AG04450 (cell line): ENCODE measurements at regions not wholly inside any gene's neighbourhood (a gene's known extent, or its start where the extent isn't known, plus 50 kb on each side); places are given as distances from the start of the nearest gene placed in this dataset.

Experiments used
- CTCF ChIA-PET: fragments of 300-600, 350-600 bp; formaldehyde crosslinking; extraction: SDS; loops from one replicate; lab custom pipeline; 2022; ENCODE audit warnings: antibody characterized with exemption, inconsistent platforms; lab: Charles Lee
- POLR2A ChIA-PET: fragments of 350-600 bp; formaldehyde crosslinking; extraction: SDS; loops from one replicate; lab custom pipeline; 2021; ENCODE audit warnings: antibody characterized with exemption, inconsistent platforms; lab: Yijun Ruan, JAX
- DNase-seq: peaks from one replicate; pipeline ENCODE4 v3.0.0-alpha.2; 2011; ENCODE audit warnings: low read depth, low spot score
- H3K27ac ChIP-seq: one replicate; pipeline ENCODE4 v1.5.1; 2012; ENCODE audit warnings: low read depth, low read length, control low read depth
- H3K27me3 ChIP-seq: one replicate; pipeline ENCODE4 v1.6.0; 2012; ENCODE audit warnings: low read length; ENCODE audit not compliant: control insufficient read depth, insufficient read depth
- H3K4me3 ChIP-seq: 2 replicates; pipeline ENCODE4 v1.5.1; 2011; ENCODE audit warnings: mild to moderate bottlenecking, low read depth, low read length, control low read depth
- H3K9me3 ChIP-seq: 2 replicates; pipeline ENCODE4 v1.5.1; 2012; ENCODE audit warnings: low read length; ENCODE audit not compliant: control insufficient read depth, insufficient read depth
- TF ChIP-seq, protein P1 (sequence below): IDR thresholded peaks from 2 replicates; pipeline ENCODE4 v1.5.1; 2011; ENCODE audit warnings: low read depth, low read length, control low read depth, inconsistent platforms

DNA sequence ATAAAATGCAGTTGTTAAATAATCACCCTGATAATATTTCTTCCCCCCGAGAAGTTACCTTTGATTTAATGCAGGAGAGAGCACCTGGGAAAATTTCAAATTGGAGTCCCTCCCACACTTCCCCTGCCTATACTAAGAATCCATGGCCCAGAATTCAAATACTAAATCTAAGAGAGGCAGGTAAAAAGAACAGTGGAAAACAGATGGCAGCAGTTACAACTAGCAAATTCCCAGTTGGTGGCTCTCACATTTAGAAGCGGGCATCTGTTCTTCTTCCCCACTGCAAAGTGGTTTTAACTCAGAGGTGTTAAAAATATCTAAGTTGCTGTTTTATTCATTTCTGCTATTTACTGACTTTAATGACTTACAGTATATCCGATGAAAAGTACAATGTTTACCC lies 210.4 kb upstream of the ELAVL2 start:
- TF ChIP-seq, protein P1, sequence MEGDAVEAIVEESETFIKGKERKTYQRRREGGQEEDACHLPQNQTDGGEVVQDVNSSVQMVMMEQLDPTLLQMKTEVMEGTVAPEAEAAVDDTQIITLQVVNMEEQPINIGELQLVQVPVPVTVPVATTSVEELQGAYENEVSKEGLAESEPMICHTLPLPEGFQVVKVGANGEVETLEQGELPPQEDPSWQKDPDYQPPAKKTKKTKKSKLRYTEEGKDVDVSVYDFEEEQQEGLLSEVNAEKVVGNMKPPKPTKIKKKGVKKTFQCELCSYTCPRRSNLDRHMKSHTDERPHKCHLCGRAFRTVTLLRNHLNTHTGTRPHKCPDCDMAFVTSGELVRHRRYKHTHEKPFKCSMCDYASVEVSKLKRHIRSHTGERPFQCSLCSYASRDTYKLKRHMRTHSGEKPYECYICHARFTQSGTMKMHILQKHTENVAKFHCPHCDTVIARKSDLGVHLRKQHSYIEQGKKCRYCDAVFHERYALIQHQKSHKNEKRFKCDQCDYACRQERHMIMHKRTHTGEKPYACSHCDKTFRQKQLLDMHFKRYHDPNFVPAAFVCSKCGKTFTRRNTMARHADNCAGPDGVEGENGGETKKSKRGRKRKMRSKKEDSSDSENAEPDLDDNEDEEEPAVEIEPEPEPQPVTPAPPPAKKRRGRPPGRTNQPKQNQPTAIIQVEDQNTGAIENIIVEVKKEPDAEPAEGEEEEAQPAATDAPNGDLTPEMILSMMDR = no peak
- no peak overlapping the region for H3K27ac ChIP-seq
- ChIA-PET CTCF (no interaction called here), POLR2A (no interaction called here)
- H3K27me3 ChIP-seq = no peaks in the 10 kb centered on the region
- no peak overlapping the region for H3K4me3 ChIP-seq
- peaks cover 2% of the 10 kb centered on the region; the same call in 1 of the 2 replicates for H3K9me3 ChIP-seq
- DNase-seq = no peak

DNA sequence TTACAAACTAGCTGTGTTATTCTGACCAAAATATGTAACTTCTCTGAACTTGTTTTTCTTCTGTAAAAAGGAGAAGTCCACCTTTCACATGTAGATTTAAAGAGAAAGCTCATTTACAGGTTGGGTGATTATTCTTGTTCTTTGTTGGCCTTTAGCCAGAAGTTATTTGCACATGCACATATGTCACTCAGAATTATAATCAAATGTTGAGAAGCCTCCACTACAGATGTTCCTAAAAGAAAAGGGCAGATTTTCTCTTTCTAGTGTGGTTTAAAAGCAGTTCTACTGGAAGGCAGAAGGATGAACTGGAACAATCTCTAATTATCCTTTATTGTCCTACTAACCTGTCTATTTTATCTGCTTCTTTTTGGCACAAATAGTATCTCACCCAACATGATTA lies 209.8 kb upstream of the ELAVL2 start:
- Histone ChIP-seq H3K27me3 (no peaks in the 10 kb centered on the region), H3K9me3 (peaks cover 2% of the 10 kb centered on the region; the same call in 1 of the 2 replicates), H3K27ac (no peak overlapping the region), H3K4me3 (no peak overlapping the region)
- ChIA-PET CTCF (no interaction called here), POLR2A (no interaction called here)
- DNase-seq = no peak
- TF ChIP-seq, protein P1 = no peak

DNA sequence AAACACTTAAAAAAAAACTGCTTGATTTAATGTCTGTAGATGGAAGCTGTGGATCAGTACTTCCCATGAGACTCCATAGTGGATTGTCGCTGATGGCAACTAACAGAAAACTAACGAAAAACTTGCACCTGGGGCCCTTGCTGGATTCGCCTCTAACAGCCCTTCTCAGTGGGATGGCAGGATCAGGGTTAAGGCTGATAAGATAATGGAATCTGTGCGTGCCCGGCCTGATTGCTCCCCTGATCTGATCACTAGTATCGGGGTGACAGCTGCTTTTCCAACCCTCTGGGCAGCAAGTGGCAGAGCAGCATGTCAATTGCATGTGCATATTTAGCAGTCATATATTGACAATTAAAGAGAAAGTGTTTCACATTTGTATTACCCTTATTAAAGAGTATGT lies 185.8 kb upstream of the ELAVL2 start:
- Histone ChIP-seq H3K9me3 (peaks cover 4% of the 10 kb centered on the region), H3K4me3 (no peak overlapping the region), H3K27me3 (no peaks in the 10 kb centered on the region), H3K27ac (no peak overlapping the region)
- ChIA-PET POLR2A (no interaction called here), CTCF (no interaction called here)
- DNase-seq = no peak
- TF ChIP-seq, protein P1 = no peak

DNA sequence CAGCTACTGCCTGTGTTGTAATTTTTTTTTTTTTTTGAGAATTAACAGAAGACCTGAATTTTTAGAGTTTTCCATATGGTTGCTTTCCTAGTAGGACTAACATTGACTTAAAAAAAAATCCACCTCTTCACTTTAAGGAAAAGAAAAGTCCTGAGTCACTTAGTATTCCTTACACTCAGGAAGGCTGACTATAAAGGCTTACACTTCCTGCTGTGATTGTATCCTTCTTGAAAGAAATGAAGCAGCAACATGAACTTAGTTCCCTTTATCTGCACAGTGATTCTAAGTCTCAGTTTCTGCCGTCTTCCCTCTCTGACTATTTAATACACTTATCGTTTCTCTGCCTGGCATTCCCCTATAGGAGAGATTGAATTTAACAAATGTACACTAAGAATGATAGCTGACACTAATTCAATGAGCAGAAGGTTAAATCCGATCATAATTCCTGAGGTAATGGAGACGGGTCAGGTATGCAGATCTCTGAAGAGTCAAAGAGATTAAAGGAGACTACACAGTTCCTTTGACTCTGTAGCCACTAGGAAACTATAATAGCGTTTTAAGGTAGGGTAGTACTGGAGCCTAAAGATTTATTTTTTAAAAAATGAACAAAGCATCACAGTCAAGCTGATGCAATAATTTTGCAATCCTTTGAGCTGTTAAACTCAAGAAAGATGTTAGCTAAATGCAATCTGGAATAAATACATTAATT lies 185.1 kb upstream of the ELAVL2 start:
- Histone ChIP-seq H3K27ac (no peak overlapping the region), H3K27me3 (no peaks in the 10 kb centered on the region), H3K4me3 (no peak overlapping the region), H3K9me3 (peaks cover 4% of the 10 kb centered on the region)
- ChIA-PET POLR2A (no interaction called here), CTCF (no interaction called here)
- TF ChIP-seq, protein P1 = no peak
- DNase-seq = no peak

DNA sequence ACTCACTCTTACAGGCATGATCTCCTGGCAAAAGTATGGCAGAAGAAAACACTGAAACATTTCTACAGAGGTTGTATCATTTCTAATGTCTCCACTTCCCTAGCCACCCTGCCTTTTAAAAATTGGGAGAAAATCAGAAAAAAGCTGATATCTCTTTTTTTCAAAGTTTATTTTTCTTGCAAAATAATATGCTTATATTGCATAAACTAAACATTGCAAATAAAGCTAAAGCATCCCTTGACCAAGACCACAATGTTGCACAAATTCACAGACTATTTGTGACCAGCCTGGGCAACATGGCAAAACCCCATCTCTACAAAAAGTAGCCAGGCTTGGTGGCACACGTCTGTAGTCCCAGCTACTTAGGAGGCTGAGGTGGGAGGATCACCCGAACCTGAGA lies 183.3 kb upstream of the ELAVL2 start:
- ChIA-PET POLR2A (no interaction called here), CTCF (no interaction called here)
- TF ChIP-seq, protein P1 = no peak
- peaks cover 3% of the 10 kb centered on the region for H3K9me3 ChIP-seq
- no peaks in the 10 kb centered on the region for H3K27me3 ChIP-seq
- H3K4me3 ChIP-seq = no peak overlapping the region
- DNase-seq = no peak
- no peak overlapping the region for H3K27ac ChIP-seq
